Transverse colon (tissue), 3 donors: ENCODE measurements at regions not wholly inside any gene's neighbourhood (a gene's known extent, or its start where the extent isn't known, plus 50 kb on each side); places are given as distances from the start of the nearest gene placed in this dataset.

Experiments used
- EP300 ChIP-seq: sonication (generic); formaldehyde crosslinking; IDR thresholded peaks from one replicate; pipeline ENCODE4 v1.6.1; 2017; ENCODE audit warnings: antibody characterized with exemption, low read depth
- TF ChIP-seq, protein P1 (sequence below), 5 experiments: fragments of 200-600 bp in 3 of 5; fragments of 450-650 bp in 2 of 5; sonication (generic) in 3 of 5; IDR thresholded peaks; 1 replicate in 2 of 5; 2 replicates in 3 of 5; pipeline ENCODE4 v1.5.1; 2016 to 2017; ENCODE audit warnings: antibody characterized with exemption in 5 of 5, inconsistent platforms in 3 of 5, mild to moderate bottlenecking in 2 of 5, moderate library complexity in 1 of 5

DNA sequence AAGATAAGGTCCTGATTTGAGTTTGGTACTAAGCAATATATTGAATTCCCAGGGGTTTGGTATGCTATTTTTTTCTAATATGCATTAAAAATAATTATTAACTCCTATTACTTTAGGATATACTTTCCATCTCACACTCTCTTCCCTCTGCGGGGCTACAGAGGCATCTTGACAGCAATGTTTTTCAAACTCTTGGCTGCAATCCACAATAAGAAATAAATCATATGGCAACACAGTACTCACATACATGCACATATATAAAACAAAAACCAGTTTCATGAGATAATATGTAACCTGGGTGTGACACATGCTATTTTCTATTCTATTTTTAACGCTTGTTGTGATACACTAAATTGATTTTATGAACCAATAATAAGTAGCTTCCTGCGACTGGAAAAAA, 189.5 kb downstream of the UNC5CL start:
- TF ChIP-seq, protein P1, sequence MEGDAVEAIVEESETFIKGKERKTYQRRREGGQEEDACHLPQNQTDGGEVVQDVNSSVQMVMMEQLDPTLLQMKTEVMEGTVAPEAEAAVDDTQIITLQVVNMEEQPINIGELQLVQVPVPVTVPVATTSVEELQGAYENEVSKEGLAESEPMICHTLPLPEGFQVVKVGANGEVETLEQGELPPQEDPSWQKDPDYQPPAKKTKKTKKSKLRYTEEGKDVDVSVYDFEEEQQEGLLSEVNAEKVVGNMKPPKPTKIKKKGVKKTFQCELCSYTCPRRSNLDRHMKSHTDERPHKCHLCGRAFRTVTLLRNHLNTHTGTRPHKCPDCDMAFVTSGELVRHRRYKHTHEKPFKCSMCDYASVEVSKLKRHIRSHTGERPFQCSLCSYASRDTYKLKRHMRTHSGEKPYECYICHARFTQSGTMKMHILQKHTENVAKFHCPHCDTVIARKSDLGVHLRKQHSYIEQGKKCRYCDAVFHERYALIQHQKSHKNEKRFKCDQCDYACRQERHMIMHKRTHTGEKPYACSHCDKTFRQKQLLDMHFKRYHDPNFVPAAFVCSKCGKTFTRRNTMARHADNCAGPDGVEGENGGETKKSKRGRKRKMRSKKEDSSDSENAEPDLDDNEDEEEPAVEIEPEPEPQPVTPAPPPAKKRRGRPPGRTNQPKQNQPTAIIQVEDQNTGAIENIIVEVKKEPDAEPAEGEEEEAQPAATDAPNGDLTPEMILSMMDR (IDR thresholded peaks at IDR 0.05) = no peak
- TF ChIP-seq EP300 = no peak
